NCI-H1694 treated with DMSO at 0.1 percent for 48 hours (cell line): ENCODE measurements at regions not wholly inside any gene's neighbourhood (a gene's known extent, or its start where the extent isn't known, plus 50 kb on each side); places are given as distances from the start of the nearest gene placed in this dataset.

ENCODE experiments used
- DNase-seq: peaks from one replicate; lab custom pipeline; 2025; lab: John Stamatoyannopoulos, UW

DNA sequence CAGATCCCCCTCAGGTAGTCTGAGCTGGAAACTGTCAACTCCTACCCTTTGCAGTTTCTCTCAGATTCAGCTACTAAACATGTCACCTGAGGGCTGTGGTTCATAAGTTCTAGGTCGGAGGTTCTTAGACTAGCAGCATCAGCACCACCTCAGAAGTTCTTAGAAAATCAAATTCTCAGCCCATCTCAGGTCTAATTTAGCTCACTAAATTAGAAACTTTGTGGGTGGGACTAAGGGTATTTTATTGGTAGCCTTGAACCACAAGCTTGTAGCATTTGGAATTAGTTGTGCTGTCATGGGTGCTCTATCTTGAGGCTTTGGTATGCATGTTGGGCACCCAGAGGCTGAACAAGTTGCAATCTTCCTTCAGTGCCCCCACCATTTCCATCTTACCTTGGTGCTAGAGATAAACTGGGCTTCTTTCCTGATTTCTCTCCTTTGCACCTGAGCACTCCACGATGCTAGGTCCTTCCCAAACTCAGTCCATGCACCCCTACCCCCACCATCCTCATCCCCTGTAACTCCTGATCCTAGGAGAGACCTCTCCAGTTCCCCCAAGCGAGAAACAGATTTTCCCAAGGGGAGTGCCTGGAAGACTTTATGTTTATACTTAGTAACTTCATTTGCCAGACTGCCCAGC is 54.2 kb downstream of the S1PR1 start:
- DNase-seq, result no peak

DNA sequence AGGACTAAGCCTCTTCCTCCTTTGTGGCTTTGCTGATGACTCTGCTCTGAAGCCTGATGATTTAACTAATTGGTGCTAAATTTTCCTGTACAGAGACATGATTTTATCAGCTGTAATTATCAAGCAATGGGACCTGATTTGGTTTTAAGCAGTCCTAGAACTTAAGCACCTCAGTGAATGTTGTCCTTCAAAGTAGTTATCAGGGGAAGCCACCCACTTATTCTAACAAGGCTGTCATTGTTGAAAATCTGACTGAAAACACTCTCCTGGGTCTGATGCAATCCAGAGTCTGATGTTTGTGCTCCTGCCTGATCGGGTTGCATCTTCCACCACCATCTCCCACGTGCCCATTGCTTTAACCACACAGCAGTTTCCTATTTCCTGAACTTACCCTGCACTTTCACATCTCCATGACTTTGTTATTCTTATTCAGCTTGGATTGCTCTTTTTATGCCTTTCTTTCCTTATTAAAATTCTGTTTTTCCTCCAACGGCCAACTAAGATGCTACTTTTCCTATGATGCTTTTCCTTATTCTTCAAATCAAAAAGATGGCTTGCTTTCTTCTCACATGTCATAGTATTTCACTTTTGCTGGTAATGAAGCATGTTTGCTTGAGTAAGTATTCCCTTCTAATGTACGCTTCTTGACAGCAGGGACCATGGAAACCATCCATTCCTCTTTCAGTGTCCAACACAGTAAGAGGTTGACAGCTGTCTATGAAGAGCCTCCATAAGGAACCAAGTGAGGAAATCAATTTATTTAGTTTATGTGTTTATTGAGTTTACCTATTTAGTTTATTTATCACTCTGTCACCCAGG is 55.0 kb downstream of the S1PR1 start:
- no peak for DNase-seq

DNA sequence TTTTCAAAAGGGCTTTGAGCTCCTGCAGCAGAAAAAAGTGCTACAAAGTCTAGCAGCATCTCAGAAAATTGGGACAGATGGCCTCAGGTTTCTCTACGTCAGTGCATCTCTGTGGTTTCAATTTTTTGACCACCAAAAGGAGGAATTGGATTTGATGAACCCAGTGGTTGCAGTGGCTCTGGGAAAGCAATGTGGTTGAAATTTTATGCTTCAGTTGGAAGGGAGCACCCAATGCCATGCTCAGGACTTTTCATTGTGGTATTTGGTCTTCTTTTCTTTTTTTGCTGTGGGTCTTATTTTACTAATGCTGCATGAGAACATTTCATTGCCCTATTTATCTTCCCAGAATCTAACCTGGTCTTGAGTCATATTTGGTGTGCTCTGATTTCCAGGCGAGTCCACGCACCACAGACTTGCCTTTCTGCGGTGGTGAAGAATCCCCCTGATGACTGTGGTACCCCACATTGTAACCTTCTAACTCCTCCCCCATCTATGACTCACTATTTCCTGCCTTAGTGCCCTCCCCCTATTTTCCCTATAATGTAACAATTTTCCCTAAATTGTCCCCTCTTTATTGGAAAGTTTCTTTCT is 56.7 kb downstream of the S1PR1 start:
- no peak for DNase-seq

- no peak for DNase-seq
Observed at GRCh38 chr1:101295209-101295608, 58.4 kb downstream of the S1PR1 start.

GRCh38 chr1:101298663-101299062 is 61.8 kb downstream of the S1PR1 start:
- DNase-seq, result no peak

DNA sequence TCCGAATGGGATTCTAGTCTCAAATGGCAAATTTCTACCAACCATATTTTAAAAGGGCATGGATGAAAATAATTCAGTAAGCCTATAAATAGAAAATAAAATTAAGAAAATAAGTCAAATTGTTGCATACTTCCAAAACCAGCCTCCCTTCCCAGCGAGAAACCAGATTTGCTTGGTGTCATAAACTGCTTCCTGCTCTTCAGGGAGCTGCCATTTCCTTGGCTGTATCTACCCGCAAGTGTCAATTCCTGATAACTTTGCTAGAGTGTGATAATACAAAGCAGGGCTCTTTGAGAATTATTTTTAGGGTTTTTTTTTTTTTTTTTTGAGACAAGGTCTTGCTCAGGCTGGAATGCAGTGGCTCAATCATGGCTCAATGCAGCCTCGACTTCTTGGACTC is 62.3 kb downstream of the S1PR1 start:
- no peak for DNase-seq

- no peak for DNase-seq
Observed at GRCh38 chr1:101299710-101300109, 62.9 kb downstream of the S1PR1 start.

GRCh38 chr1:101300916-101301315 is 64.1 kb downstream of the S1PR1 start:
- DNase-seq, result no peak

GRCh38 chr1:101301446-101302057 is 64.7 kb downstream of the S1PR1 start:
- no peak for DNase-seq

DNA sequence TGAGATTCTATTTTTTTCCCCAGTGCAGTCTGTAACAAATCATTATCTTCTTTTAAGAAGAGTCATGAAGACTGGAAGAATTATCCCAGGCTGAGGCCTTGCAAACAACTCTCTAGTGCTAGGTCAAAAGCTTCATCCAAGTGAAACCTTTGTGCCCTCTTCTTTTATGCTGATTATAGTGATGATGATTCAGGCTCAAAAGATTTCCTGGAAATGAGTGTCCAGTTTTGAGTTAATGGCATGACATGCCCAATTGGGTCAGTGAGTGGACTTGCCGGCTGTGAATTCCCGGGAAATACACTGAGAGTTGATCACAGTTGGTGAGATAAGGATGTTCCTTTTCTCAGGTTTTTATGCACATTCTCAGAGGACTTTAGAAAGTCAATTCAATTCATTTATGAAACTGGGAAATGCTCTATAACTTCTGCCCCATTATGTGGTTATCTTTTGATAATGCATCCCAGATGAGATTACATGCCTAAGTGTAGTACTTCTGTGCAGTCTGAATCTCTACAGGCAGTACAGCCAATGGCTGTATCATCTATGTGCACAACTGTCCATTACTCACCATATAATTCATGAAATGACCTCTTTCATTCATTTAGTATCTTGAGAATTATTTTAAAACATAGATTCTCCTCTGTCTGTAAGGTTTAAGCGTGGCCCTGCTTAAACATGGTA is 66.2 kb downstream of the S1PR1 start:
- no peak for DNase-seq

GRCh38 chr1:101307985-101308689 is 71.3 kb downstream of the S1PR1 start:
- no peak for DNase-seq

DNA sequence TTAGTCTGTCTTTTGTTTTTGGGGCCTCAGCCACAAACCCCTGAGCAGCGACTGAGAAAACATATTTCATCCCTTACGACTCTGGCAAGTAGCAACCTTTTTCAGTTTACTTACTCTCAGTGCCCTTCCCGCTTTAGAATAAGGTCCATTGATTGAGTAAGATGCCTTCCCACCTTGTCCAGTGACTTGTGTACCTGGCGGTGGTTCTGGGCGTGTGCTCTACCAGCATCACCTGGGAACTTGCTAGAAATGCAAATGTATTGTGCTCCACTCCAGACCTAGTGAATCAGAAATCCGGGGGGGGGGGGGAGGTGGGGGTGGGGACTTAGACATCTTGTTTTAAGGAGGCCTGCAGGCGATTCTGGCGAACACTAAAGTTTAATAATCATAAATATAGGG is 72.1 kb downstream of the S1PR1 start:
- no peak for DNase-seq

GRCh38 chr1:101309334-101310311 is 72.8 kb downstream of the S1PR1 start:
- DNase-seq, result peak; percentile 34

GRCh38 chr1:101310506-101310905 is 73.7 kb downstream of the S1PR1 start:
- no peak for DNase-seq

GRCh38 chr1:101311146-101311920 is 74.5 kb downstream of the S1PR1 start:
- DNase-seq, result no peak

GRCh38 chr1:101312147-101312546 is 75.3 kb downstream of the S1PR1 start:
- no peak for DNase-seq

DNA sequence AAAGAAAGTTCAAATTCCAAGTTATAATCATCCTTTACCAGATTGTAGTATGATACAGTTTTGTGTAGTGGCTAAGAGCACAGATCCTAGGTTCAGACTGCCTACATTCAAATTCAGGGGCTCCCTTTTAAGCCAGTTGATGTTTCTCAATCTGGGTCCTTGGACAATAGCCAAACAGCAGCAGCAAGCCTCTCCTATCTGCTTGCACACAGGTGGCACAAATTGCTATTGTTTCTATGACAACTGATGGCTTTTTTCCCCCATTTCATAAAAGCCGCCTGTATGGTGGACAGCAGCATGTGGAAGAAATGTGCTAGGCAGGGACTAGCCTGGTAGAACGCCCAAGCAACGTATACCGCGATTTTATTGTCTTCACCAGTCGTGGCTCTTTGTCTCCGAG is 76.5 kb downstream of the S1PR1 start:
- no peak for DNase-seq

- no peak for DNase-seq
Observed at GRCh38 chr1:101314244-101314643, 77.4 kb downstream of the S1PR1 start.

DNA sequence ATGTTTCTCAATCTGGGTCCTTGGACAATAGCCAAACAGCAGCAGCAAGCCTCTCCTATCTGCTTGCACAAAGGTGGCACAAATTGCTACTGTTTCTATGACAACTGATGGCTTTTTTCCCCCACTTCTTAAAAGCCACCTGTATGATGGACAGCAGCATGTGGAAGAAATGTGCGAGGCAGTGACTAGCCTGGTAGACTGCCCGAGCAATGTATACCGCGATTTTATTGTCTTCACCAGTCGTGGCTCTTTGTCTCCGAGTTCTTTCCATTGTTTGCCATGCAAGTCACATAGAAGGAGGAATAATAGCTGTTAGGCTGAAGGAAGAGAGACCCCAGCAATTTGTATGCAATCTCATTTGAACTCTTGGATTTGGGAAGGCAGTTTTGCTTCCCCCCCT is 79.4 kb downstream of the S1PR1 start:
- DNase-seq, result no peak

DNA sequence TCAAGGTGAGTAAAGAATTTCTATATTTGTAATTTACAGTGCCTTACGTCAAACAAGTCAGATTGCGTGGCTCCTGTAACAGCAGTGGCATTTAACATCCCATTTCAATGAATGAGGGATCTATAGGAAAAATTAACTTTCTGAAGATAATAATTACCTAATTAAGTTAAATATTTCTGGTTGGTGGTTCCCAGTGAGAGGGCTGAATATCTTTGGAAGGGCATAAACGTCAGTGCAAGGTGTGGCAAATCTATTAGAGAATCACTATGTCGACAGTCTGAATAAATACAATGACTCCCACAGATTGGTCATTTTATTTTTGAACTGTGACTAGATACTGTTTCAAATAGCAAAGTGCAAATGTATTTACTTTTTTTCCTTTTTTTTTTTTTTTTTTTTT is 80.0 kb downstream of the S1PR1 start:
- DNase-seq, result no peak
